ACHN (cell line): ENCODE measurements at regions not wholly inside any gene's neighbourhood (a gene's known extent, or its start where the extent isn't known, plus 50 kb on each side); places are given as distances from the start of the nearest gene placed in this dataset.
A peak's percentile ranks its signal among the peaks of the same experiment; 100 is the strongest.

ENCODE experiments used
- DNase-seq: peaks from one replicate; pipeline ENCODE4 v3.0.0-alpha.2; 2015
- in situ Hi-C: cut with HindIII; loops from 2 replicates; pipeline ENCODE4 v1.10.0; 2017; ENCODE audit warnings: low sequenced_read_pairs, low pct_ligation_motif_present, low pct_unique_long_range_greater_than_20kb

DNA sequence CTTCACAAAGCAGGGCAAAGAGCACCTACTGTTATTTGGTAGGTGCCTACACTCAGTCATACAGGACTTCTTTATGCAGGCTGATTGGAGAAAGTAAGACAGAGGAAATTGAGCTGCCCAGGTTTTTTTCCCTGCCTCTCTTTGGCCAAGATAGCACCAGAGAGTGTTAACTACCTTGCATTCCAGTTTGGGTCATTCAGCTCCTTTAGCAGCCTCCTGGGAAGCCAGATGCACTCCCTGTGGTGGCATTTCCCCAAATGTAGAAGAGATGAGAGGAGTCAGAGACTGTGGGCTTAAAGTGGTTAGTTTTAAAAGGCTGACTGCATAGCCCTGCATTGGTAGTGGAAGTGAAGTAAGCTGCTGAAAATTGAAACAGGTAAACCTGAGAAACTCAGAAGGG, 358.4 kb downstream of the BCKDHB start:
- in situ Hi-C loops = no loop called here

DNA sequence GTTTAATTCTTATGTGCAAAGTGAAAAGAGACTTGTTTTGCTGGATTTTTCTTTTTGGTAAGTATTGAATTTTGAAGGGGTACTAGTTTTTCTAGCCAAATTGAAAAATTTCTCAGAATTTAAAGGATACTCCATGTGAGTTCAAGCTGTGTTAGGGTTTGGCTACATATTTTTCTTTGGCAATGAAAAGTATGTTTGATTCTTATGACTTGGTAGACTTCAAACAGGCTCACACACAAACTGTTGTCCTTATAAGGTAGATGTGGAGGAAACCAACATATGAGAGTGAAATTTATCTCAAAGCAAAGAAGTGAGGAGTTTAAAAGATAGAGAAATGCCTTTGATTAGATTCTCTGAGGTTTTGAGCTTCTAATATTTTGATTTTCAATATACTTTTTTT, 356.7 kb downstream of the BCKDHB start:
- no peak for DNase-seq
- in situ Hi-C loops = no loop called here

More for the DNA sequence above, 358.4 kb downstream of the BCKDHB start:
- no peak for DNase-seq

DNA sequence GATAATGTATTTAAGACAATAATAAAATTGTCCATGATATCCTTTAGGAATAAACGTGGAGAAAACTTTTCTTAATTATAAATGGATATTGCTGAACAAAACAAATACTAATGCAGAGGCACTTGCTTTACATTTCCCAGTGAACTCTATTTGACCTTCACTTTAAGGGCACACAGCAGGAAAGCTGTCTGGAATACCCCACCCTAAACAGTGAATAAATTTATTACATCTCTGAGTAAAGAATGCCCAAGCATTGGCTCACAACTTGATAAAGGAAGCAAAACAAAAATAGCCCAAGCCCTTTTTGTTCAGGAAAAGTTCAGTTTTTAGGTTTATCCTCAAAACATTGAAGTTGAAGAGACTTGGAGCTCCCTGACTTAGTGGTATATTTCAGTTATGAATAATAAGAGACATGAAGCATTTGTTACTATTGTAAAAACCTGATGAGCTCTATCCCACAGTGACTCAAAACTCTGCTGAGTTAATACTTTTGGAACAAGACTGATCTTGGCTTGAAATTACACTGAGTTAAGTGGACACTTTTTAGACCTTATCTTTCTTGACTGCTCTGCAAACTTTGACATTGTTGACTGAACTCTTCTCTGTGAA, 353.9 kb downstream of the BCKDHB start:
- no peak for DNase-seq
- in situ Hi-C loops = no loop called here

DNA sequence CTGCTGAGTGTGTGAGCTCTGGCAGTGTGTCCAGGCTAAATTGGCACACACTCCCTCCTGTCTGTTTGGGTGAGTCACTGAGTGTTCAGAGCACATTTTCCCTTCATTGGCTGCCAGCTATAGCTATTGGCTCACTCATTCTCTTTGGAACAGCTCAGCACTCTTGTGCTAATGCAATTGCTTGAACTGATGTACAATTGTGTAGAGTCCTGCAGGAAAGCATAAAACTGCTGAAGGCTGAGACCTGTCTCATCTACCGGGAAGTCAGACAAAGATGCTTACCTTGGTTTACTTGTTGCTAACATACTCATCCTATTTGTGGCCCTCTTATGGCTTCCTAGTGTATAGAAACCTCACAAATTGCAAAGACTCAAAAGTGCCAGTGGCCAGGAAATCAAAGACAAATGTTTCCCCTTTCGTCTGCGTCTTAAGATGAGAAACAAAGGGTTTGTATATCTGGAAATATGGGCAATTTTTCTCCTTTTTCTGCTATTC, 351.0 kb downstream of the BCKDHB start:
- in situ Hi-C loops = no loop called here
- peak; percentile 79 for DNase-seq

DNA sequence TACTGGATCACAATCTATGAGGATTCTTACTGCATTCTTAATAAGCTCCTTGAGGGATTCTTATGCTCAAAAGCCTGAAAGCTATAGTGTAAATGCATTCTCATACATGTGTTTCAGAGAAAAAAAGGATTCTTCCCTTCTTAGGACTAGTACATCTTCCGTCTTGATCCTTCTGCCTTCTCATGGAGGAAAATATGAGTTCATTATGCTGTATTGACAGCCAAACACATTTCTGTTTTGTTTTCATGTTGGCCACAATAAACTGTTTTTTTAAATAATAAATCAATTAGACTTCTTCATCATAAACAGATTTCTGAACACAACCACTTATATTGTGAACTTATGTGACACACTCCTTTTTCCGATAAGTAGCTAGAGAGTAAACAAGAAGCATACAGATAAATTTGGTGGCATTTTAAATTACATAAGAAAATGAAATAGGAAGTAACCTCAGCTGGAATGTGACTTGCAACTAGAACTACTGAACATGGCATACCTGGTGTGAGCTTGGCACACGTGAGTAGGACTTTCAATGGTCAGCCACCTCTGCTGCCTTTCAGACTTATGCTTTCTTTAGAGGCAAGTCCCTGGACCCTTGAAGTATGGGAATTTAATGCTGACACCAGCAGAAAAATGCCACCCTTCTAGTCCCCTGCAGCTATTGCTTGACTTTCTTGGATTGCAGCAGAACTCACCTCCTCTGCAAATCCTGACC, 350.4 kb downstream of the BCKDHB start:
- in situ Hi-C loops = no loop called here
- DNase-seq = no peak

DNA sequence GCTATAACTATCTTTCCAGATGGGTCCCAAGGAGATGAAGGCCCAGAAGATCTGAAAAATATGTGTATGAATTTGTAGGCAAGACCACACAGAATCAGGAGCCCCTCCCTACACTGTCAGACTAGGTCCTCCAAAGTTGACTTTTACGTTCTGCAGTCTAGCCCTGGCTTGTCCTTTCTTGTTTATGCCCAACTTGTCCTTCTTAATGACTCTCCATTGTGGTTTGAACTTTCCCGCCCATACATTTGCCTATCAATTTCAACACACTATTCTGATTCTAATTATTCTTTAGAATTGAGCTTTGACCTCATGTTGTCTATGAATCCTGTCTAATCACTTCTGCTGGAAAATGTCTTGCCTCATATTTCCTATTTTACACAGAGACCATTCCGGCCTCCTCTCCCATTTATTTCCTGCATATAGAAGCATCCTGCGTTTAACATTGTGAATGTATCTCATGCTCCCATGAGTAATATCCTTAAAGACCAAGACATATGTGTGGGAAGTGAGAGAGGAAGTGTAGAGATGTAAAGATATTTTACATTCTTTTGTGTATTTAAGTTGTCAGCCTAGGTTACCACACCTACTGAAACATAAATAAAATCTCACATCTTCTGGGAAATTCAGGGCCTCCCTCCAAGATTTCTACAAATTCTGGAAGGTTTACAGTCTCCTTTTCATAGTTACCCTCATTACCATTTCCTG, 348.3 kb downstream of the BCKDHB start:
- no peak for DNase-seq
- in situ Hi-C loops = no loop called here

DNA sequence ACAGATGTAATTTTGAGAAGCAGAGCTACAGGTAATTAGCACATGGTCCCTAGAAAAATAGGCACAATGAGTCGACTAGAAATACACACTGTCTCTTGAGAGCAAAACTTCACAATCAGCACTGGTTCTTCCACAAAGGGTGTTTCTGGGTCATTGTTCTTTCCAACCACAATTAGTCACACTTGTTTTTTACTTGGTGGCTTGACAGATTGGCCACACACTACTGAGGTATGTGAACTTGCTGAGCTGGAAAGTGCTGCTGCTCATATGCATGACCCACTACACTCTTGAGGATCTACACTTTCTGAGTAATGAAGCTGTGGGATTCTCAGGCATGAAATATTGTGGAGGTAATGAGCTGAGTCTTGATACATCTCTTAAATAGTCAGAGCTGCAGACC, 347.7 kb downstream of the BCKDHB start:
- in situ Hi-C loops = no loop called here

DNA sequence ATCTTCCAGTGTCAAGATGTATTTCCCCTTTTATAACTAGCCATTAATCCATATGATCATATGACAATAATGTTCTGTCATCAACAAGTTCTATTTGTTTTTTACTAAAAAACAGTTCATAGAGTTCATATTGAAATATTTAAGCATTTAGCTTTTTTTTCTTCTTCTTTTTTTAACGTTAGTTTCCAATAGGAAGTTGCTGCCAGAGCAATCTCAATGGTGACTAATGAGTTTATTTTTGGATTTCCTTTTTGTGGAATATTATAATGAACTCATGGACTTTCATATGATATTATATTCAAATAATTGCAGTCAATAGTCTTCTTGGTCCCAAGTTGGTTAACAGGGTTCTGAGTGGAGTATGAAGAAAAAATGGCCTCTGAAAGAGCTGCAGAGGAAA, 343.3 kb downstream of the BCKDHB start:
- DNase-seq = no peak
- in situ Hi-C loops = no loop called here

More for the DNA sequence above, 347.7 kb downstream of the BCKDHB start:
- peak; percentile 93 for DNase-seq

DNA sequence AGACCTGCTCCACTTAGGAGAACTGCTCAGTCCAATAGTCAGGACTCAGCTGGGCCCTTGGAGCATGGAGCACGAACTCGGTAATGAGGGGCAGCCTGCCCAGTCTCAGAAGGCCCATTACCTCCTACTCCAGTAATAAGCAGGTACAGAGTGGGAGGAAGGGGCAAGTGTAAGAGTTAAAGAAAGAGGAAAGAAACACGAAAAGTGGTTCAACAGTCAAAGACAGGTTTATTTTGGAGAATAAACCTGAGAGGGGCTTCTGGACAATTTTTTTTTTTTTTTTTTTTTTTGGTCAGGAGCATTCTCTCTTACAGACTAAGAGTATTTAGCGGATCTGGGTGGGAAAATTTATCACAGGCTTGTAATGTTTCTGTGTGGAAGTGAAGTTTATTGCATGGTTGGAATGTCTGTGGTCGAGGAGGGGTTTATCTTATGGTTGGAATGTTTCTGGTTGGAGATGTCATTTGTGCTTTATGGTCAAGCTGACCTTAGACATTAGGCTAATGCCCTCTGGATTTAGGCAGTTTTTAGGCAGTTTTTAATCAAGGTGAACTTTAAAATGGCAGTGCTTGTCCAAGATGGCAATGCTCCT, 340.1 kb downstream of the BCKDHB start:
- DNase-seq = no peak
- in situ Hi-C loops = no loop called here

DNA sequence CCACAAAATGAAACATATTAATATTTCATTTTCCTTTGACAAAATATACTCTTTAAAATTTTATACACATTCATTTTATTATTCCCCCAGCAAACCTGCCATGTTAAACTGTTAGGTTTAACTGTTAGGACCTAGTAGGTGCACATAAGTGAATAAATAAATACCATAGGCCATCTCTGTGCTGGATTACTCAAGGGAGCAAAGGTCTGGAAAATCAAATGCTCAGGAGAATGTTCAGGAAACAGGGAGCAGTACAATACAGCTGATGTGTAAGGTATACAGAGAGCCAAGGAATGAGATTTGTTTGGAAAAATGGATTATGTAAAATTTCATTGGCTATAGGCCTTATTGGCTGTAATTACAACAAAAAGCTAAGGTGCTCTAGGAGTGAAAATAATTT, 339.3 kb downstream of the BCKDHB start:
- in situ Hi-C loops = no loop called here
- no peak for DNase-seq

DNA sequence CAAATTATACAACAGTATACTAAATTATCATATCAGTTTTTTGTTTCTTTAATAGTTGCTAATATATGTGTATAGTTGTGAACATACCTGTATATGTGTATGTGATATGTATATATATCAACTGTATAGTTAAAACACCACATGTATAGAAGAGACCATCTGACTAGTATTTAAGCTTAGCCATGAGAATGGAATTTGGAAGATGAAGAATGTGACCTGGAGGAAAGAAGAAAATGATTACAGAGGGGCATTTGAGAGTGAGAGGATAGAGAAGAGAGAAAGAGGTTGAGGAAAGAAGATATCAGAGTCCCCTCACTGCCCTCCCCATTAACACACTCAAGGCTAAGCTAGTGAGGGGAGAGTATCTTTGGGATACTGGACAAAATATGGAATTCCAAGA, 335.9 kb downstream of the BCKDHB start:
- in situ Hi-C loops = no loop called here
- no peak for DNase-seq

DNA sequence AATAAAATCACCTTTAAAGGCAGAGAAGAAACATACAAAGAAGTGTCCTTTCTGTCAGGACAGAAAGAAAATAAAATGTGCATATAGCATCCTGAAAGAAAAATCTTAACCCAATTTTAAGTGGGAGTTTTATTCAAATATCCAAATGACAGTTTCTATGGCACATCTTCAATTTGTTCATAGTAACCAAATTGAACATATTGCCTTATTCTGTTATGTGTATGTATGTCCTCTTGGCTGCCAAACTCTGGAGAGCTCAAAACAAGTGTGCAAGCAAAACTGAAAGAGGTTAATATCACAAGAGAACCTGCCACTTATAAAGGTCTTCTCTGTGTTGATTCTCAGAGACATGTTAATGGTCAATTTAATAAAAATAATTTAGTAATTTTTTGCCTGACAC, 334.7 kb downstream of the BCKDHB start:
- no peak for DNase-seq
- in situ Hi-C loops = no loop called here

DNA sequence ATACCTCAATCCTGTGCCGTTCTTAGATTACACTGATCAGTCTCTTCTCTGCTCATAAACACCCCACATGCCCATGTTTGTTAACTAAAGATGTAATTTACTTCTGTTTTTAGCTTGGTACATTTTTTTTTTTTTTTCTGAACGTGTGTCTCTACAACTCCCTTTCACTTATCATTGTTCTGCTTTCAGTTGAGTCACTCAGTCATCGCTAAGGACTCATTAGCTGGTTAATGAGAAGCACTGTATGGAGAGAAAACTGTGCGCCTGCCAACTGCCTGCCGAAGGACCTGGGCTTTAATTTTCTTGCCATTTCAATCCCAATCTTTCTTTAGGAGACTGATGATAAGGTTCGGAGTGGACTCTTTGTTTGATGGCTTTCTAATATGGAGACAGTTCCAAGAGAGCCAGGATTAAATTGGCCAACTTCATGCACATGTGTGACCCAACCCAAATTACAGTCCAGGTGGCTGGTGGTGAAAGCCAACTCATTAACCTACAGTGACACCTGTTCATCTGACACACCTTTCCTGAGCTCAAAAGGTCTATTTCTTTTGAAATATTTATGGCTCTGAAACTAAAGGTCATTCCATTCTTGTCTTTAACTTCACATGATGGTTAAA, 334.1 kb downstream of the BCKDHB start:
- DNase-seq = no peak
- in situ Hi-C loops = no loop called here

DNA sequence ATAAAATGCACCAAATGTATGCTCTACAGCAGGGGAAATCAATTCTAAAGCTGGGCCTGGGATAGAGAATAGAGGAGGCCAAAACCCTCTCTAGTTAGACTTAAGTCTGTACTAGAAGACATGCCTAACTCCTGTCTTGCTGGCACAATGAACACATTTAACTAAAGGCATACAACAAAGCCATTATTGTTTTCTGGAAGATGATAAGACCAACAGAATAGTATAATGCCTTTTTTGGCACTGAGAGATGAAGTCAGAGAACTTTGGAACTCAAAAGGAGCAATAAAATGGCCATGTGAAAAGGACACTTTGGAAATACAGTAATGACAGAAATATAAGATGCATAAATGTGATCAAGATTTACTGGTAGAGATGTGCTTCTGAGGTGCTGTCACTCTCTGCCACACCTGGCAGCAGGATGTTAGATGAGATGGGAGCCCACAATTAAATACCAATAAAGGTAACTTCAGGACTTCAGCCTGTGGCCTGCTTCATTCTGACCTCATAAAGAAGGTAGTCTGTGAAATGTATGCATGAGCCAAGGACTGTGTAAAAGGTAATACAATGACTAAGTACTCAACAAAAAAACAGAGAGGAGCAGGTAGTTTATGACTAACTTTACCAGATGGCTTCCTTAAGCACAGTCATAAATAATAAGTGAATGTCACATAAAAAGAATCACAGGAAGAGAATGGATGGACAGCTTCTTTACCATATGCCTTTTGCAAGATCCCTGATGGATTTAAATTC, 333.4 kb downstream of the BCKDHB start:
- in situ Hi-C loops = no loop called here
- DNase-seq = no peak

DNA sequence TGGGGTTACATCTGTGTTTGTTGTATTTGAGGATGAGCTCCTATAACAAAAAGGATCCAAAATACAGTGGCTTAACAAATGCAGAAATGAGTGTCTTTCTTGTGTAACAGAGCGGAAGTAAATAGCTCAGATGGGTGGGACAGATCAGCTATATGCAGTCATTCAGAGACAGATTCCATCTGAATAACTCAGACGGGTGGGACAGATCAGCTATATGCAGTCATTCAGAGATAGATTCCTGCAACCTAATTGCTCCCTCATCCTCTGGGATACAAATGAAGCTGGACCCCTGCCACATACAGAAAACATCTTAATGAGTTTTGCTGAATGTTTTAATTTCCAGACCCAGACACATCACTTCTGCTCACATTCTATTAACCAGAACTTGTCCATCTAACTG, 332.3 kb downstream of the BCKDHB start:
- in situ Hi-C loops = no loop called here
- DNase-seq = peak; percentile 3

DNA sequence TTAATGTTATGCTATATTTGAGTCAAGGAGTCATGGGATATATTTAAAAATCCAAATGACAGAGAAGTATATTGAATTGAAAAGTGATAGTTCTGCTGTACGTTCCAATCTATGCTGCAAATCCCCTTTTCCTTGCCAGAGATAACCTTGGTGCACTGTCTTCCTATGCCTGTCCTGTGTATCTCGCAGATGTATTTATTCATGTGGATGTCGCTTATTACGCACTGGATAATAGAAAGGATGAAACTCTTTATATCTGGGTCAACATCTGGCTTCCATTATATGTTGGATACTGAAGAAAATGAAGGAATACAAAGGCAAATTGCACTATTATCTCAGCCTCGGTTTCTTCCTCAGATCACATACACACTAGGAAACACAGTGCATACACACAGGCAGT, 331.3 kb downstream of the BCKDHB start:
- in situ Hi-C loops = no loop called here
- no peak for DNase-seq

DNA sequence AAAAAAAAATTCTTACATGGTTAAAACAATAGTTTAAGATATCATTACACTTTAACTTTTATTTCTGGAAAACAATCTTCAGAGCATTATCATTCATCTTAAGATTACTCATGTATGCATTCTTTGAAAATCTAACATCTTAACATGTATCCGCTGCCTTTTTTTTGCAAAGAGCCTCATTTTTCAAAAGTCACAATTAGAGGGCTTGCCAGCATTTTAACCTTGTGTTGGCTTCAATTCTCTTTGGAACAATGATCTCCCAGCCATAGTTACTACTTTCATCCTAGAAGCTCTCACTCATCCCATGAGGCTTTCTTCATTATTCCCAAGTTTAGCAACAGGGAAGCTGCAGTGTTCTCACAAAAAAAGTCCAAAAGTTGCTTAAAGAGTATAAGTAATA, 330.8 kb downstream of the BCKDHB start:
- in situ Hi-C loops = no loop called here
- DNase-seq = no peak

DNA sequence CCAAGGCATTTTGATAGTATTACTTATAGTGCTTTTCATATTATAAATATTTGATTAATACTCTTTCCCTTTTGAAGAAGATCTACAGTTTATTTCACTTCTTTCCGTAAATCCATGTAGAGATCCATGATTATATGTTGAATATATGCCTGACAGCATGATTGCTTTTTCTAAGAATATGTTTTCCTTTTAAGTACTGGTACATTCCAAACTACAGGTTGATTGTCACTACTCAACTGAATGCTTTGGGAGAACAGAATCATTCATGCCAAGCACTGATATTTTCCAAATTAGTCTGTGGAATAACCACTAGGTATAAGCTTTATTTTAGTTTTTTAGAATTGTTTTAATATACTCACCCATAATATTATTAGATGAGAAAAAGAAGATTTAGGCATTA, 330.2 kb downstream of the BCKDHB start:
- in situ Hi-C loops = no loop called here
- no peak for DNase-seq
